WI38 (cell line): ENCODE measurements at regions not wholly inside any gene's neighbourhood (a gene's known extent, or its start where the extent isn't known, plus 50 kb on each side); places are given as distances from the start of the nearest gene placed in this dataset.

Source experiments
- H3K4me3 ChIP-seq: 2 replicates; pipeline ENCODE4 v1.5.1; 2011; ENCODE audit warnings: low read depth, mild to moderate bottlenecking, control low read depth, low read length
- TF ChIP-seq, protein P1 (sequence below): IDR thresholded peaks from 2 replicates; pipeline ENCODE4 v1.5.1; 2012; ENCODE audit warnings: low read depth, mild to moderate bottlenecking, control low read depth, low read length

DNA sequence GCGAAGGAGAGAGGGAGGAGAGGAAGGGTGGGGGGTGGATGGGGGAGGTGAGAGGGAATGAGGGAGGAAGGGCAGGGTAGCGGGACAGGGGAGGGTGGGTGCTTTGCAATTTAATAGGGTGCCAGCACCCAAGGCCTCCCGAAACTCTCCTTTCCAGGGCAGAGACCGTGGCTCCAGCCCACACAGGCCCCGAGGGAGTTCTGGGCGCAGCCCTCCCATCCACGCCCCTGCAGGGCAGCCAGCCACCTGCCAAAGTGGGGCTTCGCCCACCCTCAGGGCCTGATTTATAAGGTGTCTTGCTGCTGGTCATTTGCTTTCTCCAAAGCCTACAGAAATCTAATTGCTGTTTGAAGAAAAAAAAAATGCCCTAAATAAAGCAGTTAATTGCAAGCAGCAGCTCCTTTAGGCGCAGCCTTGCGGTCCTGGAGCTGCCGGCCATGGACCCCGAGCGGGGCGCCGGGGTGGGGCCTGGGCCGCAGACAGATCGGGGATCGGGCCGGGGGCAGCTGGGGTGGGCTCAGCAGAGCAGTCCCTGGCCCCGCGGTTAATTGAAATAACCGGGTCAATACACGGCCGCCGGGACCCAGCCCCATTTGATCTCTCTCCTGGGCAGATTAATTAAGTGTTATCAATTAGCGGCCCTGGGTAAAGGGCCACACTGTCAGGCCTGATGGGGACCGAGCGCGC lies 106.0 kb upstream of the NKX1-1 start:
- H3K4me3 ChIP-seq = no peak overlapping the region
- TF ChIP-seq, protein P1, sequence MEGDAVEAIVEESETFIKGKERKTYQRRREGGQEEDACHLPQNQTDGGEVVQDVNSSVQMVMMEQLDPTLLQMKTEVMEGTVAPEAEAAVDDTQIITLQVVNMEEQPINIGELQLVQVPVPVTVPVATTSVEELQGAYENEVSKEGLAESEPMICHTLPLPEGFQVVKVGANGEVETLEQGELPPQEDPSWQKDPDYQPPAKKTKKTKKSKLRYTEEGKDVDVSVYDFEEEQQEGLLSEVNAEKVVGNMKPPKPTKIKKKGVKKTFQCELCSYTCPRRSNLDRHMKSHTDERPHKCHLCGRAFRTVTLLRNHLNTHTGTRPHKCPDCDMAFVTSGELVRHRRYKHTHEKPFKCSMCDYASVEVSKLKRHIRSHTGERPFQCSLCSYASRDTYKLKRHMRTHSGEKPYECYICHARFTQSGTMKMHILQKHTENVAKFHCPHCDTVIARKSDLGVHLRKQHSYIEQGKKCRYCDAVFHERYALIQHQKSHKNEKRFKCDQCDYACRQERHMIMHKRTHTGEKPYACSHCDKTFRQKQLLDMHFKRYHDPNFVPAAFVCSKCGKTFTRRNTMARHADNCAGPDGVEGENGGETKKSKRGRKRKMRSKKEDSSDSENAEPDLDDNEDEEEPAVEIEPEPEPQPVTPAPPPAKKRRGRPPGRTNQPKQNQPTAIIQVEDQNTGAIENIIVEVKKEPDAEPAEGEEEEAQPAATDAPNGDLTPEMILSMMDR = no peak

DNA sequence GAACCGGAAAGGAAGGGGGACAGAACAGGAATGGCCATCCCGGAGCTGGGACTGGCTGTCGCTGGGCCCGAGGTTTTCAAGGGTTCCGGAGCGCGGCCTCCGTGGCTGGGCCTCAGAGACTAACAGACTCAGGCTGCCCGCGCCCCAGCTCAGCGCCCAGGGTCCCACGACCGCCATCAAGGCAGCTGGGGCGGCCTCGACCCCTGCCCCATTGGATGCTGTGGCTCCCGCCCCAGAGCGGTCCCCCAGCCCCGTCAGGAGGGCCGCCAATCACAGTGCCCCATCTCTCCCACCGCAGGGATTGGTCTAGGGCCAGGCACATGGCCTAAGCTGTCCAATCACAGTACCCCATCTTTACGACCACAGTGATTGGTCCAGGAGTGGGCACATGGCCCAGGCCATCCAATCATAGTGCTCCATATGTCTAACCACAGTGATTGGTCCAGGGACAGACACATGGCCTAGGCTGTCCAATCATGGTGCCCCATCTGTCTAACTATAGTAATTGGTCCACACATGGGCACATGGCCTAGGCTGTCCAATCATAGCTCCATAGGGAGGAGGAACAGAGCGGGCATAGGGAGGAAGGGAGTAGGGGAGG lies 105.3 kb upstream of the NKX1-1 start:
- H3K4me3 ChIP-seq = no peak overlapping the region
- TF ChIP-seq, protein P1 = no peak

DNA sequence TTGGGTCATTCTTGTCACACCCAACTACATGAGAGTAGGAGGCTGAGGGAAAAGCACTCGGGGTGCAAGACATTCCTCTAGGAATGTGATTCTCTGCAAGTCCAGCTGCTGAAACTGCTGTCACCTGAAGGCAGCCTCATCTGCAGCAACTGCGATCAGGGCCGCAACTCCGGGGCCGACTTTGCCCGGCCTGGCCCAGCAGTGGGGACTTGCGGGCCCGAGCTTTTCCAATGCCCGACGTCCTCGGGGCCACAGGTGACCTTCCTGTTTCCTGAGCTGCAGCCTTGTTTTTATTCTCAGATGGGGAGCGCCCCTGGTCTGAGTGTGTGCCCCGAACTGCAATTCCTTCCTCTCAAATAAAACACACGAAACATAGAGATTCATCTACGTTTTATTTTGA lies 104.7 kb upstream of the NKX1-1 start:
- H3K4me3 ChIP-seq = no peak overlapping the region
- TF ChIP-seq, protein P1 = no peak

DNA sequence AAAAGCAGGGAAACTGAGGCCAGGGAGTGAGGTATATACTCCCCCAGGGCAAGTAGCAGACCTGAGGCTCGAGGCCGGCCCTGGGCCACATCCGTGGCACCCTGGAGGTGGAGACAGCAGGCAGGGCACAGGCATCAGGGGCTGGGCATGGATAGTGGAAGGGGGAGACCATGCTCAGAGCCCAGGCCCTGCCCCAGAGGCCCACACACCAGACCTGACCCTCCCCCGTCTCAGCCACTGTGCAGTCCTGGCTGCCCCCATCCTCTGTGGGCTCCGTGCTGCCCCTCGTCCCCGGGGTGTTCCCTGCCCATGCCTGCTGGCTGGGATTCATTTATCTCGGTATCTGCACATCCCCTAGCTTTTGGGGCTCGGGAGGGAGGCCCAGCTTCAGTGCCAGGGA lies 103.1 kb upstream of the NKX1-1 start:
- H3K4me3 ChIP-seq = no peak overlapping the region
- TF ChIP-seq, protein P1 = no peak

DNA sequence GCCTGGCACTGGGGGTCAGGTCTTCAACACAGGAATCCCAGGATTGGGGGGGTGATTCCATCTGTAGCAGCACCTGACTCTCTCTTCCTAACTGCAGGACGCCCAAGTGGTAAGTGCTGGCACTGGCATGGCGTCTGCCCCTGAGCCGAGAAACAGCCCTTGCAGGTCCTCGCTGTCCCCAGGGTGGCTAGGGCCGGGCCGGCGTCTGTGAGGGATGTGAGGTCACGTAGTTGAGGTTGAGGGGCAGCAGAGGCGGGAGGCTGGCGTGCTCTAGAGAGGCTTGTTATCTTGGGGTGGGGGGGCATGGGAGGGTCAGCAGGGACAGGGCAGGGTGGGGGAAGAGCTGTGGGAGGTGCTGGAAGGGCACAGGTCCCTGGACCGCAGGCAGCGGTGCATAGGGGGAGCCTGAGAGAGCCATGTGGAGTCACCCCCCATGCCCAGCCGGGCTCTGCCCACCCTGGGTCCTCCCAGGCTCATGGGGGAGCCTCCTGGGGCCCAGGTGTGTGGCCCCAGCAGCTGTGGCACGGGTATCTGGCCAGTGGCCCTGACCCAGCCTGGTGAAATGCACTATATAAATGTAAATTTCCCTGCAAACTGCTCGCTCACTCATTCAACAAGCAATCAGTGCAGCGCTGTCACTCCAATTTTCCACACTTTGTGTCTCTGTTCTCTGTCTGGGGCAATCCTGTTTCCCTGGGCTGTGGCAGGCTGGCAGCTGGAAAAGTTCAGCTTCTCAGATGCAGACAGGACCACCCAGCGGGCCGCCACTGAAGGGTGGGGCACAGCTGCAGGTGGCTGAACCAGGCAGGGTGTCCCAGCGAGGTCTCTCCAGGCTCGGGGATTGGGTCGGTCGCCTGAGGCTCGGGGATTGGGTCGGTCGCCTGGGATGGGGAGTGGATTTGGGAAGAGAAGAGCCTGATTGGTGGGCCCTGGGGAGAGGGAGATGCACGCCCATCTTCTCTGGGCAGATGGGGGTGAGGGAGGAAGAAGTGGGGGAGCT lies 102.2 kb upstream of the NKX1-1 start:
- TF ChIP-seq, protein P1 = no peak
- no peak overlapping the region for H3K4me3 ChIP-seq

DNA sequence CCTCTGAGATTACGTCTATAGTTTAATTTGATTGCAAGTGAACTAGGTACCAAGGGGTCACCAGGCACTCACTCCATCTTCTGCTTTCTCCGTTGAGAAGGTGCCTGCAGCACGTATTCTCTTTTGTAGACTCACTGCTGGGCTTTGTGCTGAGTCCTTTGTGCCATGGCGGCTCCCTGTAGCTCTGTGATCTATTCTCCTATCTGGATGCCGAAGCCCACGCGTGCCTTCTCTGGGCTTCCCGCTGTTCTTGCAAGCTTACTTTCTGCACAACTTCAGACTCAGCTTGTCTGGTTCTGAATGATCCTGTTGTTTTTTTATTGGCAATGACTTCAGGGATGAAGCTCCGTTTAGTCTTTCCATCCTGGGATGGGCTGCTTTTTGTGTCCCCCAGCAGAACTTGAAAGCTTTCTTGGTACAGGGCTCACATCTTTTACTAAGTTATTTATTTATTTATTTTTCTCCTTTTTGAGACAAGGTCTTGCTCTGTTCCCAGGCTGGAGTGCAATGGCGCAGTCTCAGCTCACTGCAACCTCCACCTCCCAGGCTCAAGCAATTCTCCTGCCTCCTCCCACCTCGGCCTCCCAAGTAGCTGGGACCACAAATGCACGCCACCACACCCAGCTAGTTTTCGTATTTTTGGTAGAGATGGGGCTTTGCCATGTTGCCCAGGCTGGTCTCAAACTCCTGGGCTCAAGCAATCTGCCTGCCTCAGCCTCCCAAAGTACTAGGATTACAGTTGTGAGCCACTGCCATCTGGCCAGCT lies 100.9 kb upstream of the NKX1-1 start:
- TF ChIP-seq, protein P1 = no peak
- no peak overlapping the region for H3K4me3 ChIP-seq
